AG04449 (cell line): ENCODE measurements at regions not wholly inside any gene's neighbourhood (a gene's known extent, or its start where the extent isn't known, plus 50 kb on each side); places are given as distances from the start of the nearest gene placed in this dataset.

Experiments used
- CTCF ChIA-PET: fragments of 350-600 bp; formaldehyde crosslinking; extraction: SDS; loops from one replicate; lab custom pipeline; 2021; ENCODE audit warnings: antibody characterized with exemption; lab: Yijun Ruan, JAX
- POLR2A ChIA-PET: fragments of 400-600, 350-600 bp; formaldehyde crosslinking; extraction: SDS; loops from one replicate; lab custom pipeline; 2020; ENCODE audit warnings: antibody characterized with exemption, inconsistent platforms; lab: Yijun Ruan, JAX
- DNase-seq: peaks from one replicate; pipeline ENCODE4 v3.0.0-alpha.2; 2010; ENCODE audit warnings: low read depth, low spot score
- H3K4me3 ChIP-seq: 2 replicates; pipeline ENCODE4 v1.5.1; 2011; ENCODE audit warnings: low read depth, mild to moderate bottlenecking, control low read depth, low read length
- TF ChIP-seq, protein P1 (sequence below): IDR thresholded peaks from one replicate; pipeline ENCODE4 v1.5.1; 2011; ENCODE audit warnings: mild to moderate bottlenecking, moderate library complexity, low read length, control low read depth, inconsistent platforms; ENCODE audit not compliant: insufficient read depth; ENCODE audit errors: missing control alignments

DNA sequence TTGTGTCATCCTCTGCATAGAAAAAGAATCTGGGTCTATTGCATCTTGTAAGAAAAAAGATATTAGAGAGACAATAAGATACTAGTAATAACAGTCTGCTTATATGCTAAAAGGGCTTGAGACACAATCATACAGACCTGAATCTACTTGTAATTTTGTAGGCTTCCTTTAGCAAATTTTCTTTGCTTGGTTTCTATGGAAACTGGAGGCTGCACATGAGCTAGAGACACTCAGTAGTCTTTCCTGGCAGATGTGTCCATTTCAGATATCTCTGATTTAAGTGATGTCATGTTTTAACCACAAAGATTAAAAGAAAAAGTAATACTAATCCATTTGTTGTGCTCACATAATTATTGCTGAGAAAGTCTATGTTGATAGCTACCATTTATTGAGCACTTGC is 123.9 kb upstream of the GNAO1 start:
- ChIA-PET POLR2A (no interaction called here), CTCF (no interaction called here)
- DNase-seq: no peak
- TF ChIP-seq, protein P1, sequence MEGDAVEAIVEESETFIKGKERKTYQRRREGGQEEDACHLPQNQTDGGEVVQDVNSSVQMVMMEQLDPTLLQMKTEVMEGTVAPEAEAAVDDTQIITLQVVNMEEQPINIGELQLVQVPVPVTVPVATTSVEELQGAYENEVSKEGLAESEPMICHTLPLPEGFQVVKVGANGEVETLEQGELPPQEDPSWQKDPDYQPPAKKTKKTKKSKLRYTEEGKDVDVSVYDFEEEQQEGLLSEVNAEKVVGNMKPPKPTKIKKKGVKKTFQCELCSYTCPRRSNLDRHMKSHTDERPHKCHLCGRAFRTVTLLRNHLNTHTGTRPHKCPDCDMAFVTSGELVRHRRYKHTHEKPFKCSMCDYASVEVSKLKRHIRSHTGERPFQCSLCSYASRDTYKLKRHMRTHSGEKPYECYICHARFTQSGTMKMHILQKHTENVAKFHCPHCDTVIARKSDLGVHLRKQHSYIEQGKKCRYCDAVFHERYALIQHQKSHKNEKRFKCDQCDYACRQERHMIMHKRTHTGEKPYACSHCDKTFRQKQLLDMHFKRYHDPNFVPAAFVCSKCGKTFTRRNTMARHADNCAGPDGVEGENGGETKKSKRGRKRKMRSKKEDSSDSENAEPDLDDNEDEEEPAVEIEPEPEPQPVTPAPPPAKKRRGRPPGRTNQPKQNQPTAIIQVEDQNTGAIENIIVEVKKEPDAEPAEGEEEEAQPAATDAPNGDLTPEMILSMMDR: no peak
- no peak overlapping the region for H3K4me3 ChIP-seq

DNA sequence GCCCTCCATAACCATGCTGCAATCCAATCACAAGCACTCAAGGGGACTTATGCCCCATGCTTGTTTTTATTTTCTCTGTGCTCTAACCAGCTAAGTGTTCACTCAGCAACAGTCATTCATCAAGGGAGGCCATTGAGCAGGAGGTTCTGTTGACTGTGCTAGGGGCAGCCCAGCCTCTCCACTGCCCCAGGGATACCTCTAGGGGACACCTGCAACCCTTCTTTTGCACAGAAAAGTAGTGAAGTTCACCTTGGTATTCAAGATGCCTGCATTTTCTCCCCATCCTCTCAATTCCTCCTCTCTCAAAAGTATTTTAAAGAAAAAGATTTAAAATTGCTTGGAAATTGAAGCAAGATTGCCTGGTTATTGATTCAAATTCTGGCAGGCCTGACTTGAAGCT is 124.7 kb upstream of the GNAO1 start:
- ChIA-PET POLR2A (no interaction called here), CTCF (no interaction called here)
- H3K4me3 ChIP-seq: no peak overlapping the region
- no peak for DNase-seq
- TF ChIP-seq, protein P1: no peak

DNA sequence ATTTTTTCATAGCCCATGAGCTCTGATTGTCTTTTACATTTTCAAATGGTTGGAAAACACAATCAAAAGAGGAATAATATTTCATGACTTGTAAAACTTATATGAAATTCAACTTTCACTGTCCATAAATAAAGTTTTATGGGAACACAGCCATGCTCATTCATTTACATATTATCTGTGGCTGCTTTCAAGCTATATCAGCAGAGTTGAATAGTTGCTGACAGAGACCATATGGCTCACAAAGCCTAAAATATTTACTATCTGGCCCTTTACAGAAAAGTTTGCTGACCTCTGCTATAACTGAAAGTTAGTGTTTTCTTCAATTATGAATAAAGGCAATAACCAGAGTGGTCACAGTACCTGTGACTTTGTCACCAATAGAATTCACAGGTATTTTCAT is 128.2 kb upstream of the GNAO1 start:
- CTCF ChIA-PET: no interaction called here

DNA sequence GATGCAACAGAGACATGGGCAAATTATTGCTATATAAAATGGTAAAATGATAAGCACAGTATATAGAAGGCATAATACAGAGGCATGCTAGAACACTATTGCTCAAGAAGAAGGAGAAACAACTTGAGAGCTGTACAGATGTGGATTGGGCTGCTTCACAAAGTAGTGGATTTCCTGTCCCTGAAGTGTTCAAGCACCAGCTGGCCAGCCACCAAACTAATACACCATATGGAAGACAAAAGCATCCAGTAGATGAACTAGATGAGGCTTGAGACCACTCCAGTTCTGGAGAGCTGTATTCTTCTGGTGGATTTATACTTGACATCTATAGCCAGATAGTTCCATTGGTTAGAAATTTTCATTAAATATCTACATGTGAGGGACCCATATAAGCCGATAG is 134.1 kb upstream of the GNAO1 start:
- no peak for DNase-seq
- TF ChIP-seq, protein P1: no peak
- no peak overlapping the region for H3K4me3 ChIP-seq
- CTCF ChIA-PET: no interaction called here
- POLR2A ChIA-PET: no interaction called here

More for the DNA sequence above, 128.2 kb upstream of the GNAO1 start:
- no peak overlapping the region for H3K4me3 ChIP-seq
- POLR2A ChIA-PET: no interaction called here
- TF ChIP-seq, protein P1: no peak
- DNase-seq: no peak

DNA sequence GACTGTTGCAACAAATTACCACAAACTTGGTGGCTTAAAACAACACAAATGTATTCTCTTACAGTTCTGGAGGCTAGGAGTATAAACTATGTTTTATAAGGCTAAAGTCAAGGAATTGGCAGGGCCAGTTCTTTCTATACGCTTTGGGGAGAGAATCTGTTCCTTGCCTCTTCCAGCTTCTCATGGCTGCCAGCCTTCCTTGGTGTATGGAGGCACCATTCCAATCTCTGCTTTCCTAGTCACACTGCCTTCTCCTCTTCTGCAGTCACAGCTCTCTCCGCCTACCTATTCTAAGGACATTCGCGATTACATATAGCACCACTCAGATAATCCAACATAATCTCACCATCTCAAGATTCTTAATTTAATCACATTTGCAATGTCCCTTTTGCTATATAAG is 140.4 kb upstream of the GNAO1 start:
- H3K4me3 ChIP-seq: no peak overlapping the region
- no peak for DNase-seq
- TF ChIP-seq, protein P1: no peak
- CTCF ChIA-PET: no interaction called here
- POLR2A ChIA-PET: no interaction called here

DNA sequence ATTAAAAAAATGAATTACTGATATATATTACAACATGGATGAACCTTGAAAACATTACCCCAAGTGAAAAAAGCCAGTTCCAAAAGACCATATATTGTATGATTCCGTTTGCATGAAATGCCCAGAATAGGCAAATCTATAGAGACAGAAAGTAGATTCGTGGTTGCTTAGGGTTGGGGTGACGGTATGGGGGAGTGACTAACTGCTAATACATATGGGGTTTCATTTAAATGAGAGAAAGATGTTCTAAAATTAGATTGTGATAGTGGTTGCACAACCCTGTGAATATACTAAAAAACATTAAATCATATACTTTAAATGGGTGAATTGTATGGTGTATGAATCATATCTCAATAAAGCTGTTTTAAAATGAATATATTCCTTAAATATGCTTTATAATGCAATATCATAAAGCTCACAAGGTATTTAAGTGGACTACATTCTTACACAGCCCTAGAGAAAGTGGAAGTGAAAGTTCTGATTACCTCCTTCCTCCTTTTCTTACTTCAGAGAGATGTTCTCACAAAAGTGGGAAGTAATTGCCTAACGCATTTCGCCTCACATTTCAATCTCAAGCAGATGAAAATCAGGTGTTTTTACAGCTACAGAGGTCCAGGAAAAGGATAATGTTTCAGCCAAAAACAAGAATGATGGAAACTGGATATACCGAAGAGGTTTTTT is 142.7 kb upstream of the GNAO1 start:
- ChIA-PET CTCF (interaction anchor here (1.6 kb wide), 1 partner anchor 270 kb away, joined by 3 read pairs; no protein-coding TSS in a partner anchor), POLR2A (no interaction called here)
- no peak for DNase-seq
- no peak overlapping the region for H3K4me3 ChIP-seq
- TF ChIP-seq, protein P1: no peak
